ENCODE measurements at regions not wholly inside any gene's neighbourhood (a gene's known extent, or its start where the extent isn't known, plus 50 kb on each side); places are given as distances from the start of the nearest gene placed in this dataset.

DNA sequence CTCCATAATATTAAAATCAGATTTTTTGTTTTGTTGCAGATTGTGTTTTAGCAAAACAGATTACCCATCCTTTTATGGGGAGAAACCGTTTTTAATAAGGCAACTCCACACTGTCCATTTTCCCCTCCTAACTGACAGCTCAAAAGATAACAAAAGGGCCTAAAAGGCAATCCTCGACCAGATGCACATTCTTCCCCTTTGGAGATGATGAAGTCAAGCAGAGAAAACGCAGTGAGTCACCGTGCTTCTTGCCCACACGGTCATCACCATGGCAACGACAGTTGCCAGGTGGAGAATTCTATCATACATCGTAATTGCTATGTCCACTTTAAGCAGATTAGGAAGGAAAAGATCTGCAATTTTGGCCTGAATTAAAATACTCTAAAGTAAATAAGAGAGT lies 96.4 kb downstream of the DIRAS2 start:
- TF ChIP-seq, protein P1, sequence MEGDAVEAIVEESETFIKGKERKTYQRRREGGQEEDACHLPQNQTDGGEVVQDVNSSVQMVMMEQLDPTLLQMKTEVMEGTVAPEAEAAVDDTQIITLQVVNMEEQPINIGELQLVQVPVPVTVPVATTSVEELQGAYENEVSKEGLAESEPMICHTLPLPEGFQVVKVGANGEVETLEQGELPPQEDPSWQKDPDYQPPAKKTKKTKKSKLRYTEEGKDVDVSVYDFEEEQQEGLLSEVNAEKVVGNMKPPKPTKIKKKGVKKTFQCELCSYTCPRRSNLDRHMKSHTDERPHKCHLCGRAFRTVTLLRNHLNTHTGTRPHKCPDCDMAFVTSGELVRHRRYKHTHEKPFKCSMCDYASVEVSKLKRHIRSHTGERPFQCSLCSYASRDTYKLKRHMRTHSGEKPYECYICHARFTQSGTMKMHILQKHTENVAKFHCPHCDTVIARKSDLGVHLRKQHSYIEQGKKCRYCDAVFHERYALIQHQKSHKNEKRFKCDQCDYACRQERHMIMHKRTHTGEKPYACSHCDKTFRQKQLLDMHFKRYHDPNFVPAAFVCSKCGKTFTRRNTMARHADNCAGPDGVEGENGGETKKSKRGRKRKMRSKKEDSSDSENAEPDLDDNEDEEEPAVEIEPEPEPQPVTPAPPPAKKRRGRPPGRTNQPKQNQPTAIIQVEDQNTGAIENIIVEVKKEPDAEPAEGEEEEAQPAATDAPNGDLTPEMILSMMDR (IDR thresholded peaks at IDR 0.05; ENCODE audit: unreplicated experiment), result no peak
- Mint-ChIP-seq H3K27me3 (ENCODE audit: unreplicated experiment) (no peaks in the 10 kb centered on the region), H3K27ac (ENCODE audit: unreplicated experiment) (no peak overlapping the region), H3K9me3 (ENCODE audit: unreplicated experiment) (peaks cover 14% of the 10 kb centered on the region), H3K4me3 (ENCODE audit: unreplicated experiment) (no peak overlapping the region), H3K36me3 (ENCODE audit: low read depth, unreplicated experiment) (no peaks in the 10 kb centered on the region), H3K4me1 (ENCODE audit: unreplicated experiment) (no peaks in the 10 kb centered on the region)
- no peak for DNase-seq (ENCODE audit: low spot score)

DNA sequence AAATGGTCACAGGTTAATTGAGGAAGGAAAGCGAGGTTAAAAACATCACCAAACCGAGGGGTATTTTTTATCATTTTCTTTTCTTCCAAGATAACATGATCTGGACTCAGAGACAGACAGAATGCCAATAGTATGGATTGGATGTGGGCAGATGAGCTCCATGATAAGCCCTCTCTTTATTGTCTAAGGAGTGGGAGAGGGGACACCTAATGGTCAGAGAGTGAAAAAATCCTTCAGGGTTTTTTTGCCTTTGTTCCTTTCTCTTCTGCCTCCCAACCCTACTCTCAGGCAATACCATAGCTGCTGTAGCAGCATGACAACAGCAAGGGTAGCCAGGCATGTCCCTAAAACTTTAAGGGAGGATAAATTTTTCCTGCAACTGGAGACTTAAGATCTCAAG lies 94.7 kb downstream of the DIRAS2 start:
- H3K36me3 Mint-ChIP-seq (ENCODE audit: low read depth, unreplicated experiment), result no peaks in the 10 kb centered on the region
- no peak overlapping the region for H3K4me3 Mint-ChIP-seq (ENCODE audit: unreplicated experiment)
- DNase-seq (ENCODE audit: low spot score), result no peak
- no peaks in the 10 kb centered on the region for H3K27me3 Mint-ChIP-seq (ENCODE audit: unreplicated experiment)
- TF ChIP-seq, protein P1 (IDR thresholded peaks at IDR 0.05; ENCODE audit: unreplicated experiment), result no peak
- no peak overlapping the region for H3K27ac Mint-ChIP-seq (ENCODE audit: unreplicated experiment)
- no peaks in the 10 kb centered on the region for H3K4me1 Mint-ChIP-seq (ENCODE audit: unreplicated experiment)
- peaks cover 14% of the 10 kb centered on the region for H3K9me3 Mint-ChIP-seq (ENCODE audit: unreplicated experiment)

DNA sequence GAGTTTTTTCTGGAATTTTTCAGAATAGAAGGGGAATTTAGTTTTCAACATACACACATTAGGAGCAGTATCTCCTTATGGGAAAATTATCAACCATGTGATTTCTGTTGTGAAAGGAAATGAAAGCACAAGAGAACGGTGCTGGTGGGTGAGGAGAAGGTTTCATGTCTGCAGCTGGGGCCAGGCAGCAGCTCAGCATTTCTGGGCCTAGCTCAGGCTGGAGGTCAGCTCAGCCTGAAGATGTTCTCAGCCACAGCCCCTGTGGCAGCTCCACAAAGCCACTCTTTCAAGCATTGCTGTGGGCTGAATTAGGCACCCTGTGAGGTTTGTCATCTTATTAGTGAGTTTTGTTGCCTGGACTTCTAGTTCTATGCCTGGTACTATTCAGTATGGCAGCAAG lies 90.3 kb downstream of the DIRAS2 start:
- TF ChIP-seq, protein P1 (IDR thresholded peaks at IDR 0.05; ENCODE audit: unreplicated experiment), result no peak
- H3K4me3 Mint-ChIP-seq (ENCODE audit: unreplicated experiment), result no peak overlapping the region
- no peaks in the 10 kb centered on the region for H3K36me3 Mint-ChIP-seq (ENCODE audit: low read depth, unreplicated experiment)
- no peaks in the 10 kb centered on the region for H3K4me1 Mint-ChIP-seq (ENCODE audit: unreplicated experiment)
- no peak for DNase-seq (ENCODE audit: low spot score)
- H3K27ac Mint-ChIP-seq (ENCODE audit: unreplicated experiment), result no peak overlapping the region
- peaks cover 14% of the 10 kb centered on the region for H3K9me3 Mint-ChIP-seq (ENCODE audit: unreplicated experiment)
- no peaks in the 10 kb centered on the region for H3K27me3 Mint-ChIP-seq (ENCODE audit: unreplicated experiment)

DNA sequence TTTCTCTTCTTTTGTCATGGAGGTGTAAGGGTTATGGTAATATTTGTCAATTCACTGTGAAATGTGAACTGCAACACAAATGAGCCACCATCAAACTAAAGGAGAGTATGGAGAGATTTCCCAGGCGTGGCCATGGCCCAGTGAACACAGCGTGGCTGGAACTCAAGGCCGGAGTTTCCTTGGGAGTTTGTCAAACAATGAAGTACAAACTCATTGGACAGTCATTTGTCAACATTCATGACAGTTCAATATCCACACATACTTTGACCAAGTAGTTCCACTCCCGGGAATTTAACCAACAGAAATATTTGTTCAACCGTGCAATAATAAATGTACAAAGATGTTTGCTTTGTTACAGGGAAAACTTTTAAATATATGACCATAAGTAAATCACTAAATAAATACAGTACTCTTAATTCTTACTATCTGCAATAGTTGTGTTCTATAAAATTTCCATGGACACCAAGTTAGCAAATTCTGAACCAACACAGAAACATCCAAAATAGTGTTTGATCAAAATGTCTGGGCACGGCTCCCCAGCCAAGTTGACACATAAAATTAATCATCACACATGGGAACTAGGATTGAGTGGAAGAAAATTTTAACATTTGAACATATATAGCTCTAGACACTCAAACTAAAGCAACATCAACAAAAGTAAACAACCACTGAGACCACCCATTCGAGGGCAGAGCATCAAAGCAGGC lies 87.1 kb downstream of the DIRAS2 start:
- H3K27me3 Mint-ChIP-seq (ENCODE audit: unreplicated experiment), result no peaks in the 10 kb centered on the region

More for the DNA sequence above, 87.1 kb downstream of the DIRAS2 start:
- H3K27ac Mint-ChIP-seq (ENCODE audit: unreplicated experiment), result no peak overlapping the region
- TF ChIP-seq, protein P1 (IDR thresholded peaks at IDR 0.05; ENCODE audit: unreplicated experiment), result no peak
- no peak overlapping the region for H3K4me3 Mint-ChIP-seq (ENCODE audit: unreplicated experiment)
- no peaks in the 10 kb centered on the region for H3K36me3 Mint-ChIP-seq (ENCODE audit: low read depth, unreplicated experiment)
- peaks cover 3% of the 10 kb centered on the region for H3K4me1 Mint-ChIP-seq (ENCODE audit: unreplicated experiment)
- H3K9me3 Mint-ChIP-seq (ENCODE audit: unreplicated experiment), result no peaks in the 10 kb centered on the region
- no peak for DNase-seq (ENCODE audit: low spot score)

All from endothelial cell (in vitro differentiated cells).